ENCODE measurements at regions not wholly inside any gene's neighbourhood (a gene's known extent, or its start where the extent isn't known, plus 50 kb on each side); places are given as distances from the start of the nearest gene placed in this dataset.
"Not testable (repeated sequence)": the region's sequence is repeated elsewhere in the genome, so short reads cannot be mapped to it uniquely, and the experiment has no call there.

- FAIRE-seq, result not testable (repeated sequence)
Observed at GRCh38 chr3:16077681-16078080, 96.8 kb upstream of the GALNT15 start.

- FAIRE-seq, result no peak
Observed at GRCh38 chr3:16079519-16079918, 95.0 kb upstream of the GALNT15 start.

GRCh38 chr3:16081661-16082060 lies 92.8 kb upstream of the GALNT15 start:
- FAIRE-seq, result no peak

GRCh38 chr3:16084887-16085286 lies 89.6 kb upstream of the GALNT15 start:
- FAIRE-seq, result no peak

GRCh38 chr3:16085410-16085809 lies 89.1 kb upstream of the GALNT15 start:
- FAIRE-seq, result no peak

- no peak for FAIRE-seq
Observed at GRCh38 chr3:16085884-16086608, 88.4 kb upstream of the GALNT15 start.

GRCh38 chr3:16086690-16087089 lies 87.8 kb upstream of the GALNT15 start:
- FAIRE-seq, result no peak

- no peak for FAIRE-seq
Observed at GRCh38 chr3:16088496-16088895, 86.0 kb upstream of the GALNT15 start.

GRCh38 chr3:16089521-16089920 lies 85.0 kb upstream of the GALNT15 start:
- no peak for FAIRE-seq

GRCh38 chr3:16090024-16090423 lies 84.5 kb upstream of the GALNT15 start:
- FAIRE-seq, result no peak

- no peak for FAIRE-seq
Observed at GRCh38 chr3:16090706-16091105, 83.8 kb upstream of the GALNT15 start.

GRCh38 chr3:16092923-16093322 lies 81.6 kb upstream of the GALNT15 start:
- no peak for FAIRE-seq

GRCh38 chr3:16101295-16102186 lies 72.9 kb upstream of the GALNT15 start:
- FAIRE-seq, result no peak

- FAIRE-seq, result no peak
Observed at GRCh38 chr3:16102187-16102561, 72.3 kb upstream of the GALNT15 start.

- FAIRE-seq, result no peak
Observed at GRCh38 chr3:16102905-16103364, 71.5 kb upstream of the GALNT15 start.

- no peak for FAIRE-seq
Observed at GRCh38 chr3:16103472-16103871, 71.0 kb upstream of the GALNT15 start.

GRCh38 chr3:16104156-16104555 lies 70.3 kb upstream of the GALNT15 start:
- FAIRE-seq, result no peak

GRCh38 chr3:16106050-16106449 lies 68.4 kb upstream of the GALNT15 start:
- FAIRE-seq, result no peak

GRCh38 chr3:16108424-16108823 lies 66.1 kb upstream of the GALNT15 start:
- no peak for FAIRE-seq

GRCh38 chr3:16109929-16110328 lies 64.6 kb upstream of the GALNT15 start:
- no peak for FAIRE-seq

GRCh38 chr3:16112910-16113504 lies 61.5 kb upstream of the GALNT15 start:
- FAIRE-seq, result no peak

GRCh38 chr3:16113704-16114103 lies 60.8 kb upstream of the GALNT15 start:
- no peak for FAIRE-seq

GRCh38 chr3:16114429-16114828 lies 60.1 kb upstream of the GALNT15 start:
- FAIRE-seq, result no peak

GRCh38 chr3:16114930-16115329 lies 59.5 kb upstream of the GALNT15 start:
- FAIRE-seq, result no peak
